OCI-M2 (cell line): ENCODE measurements at regions not wholly inside any gene's neighbourhood (a gene's known extent, or its start where the extent isn't known, plus 50 kb on each side); places are given as distances from the start of the nearest gene placed in this dataset.

ENCODE experiments used
- DNase-seq: peaks from one replicate; lab custom pipeline; 2025; ENCODE audit not compliant: unreplicated experiment; lab: John Stamatoyannopoulos, UW

DNA sequence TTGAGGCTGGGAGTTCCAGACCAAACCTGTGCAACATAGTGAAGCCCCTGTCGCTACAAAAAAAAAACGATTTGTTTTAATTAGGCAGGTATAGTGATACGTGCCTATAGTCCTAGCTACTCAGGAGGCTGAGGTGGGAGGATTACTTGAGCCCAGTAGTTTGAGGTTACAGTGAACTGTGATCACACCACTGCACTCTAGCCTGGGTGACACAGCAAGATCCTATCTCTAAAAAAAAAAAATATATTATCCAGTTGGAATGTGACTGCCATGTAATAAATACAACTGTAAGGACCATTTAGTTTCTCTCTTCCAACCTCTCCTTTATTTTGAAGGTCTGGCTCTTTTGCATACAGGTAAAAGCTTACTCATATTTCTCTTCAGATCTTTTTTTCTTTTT, 571.5 kb downstream of the UTRN start:
- no peak for DNase-seq

DNA sequence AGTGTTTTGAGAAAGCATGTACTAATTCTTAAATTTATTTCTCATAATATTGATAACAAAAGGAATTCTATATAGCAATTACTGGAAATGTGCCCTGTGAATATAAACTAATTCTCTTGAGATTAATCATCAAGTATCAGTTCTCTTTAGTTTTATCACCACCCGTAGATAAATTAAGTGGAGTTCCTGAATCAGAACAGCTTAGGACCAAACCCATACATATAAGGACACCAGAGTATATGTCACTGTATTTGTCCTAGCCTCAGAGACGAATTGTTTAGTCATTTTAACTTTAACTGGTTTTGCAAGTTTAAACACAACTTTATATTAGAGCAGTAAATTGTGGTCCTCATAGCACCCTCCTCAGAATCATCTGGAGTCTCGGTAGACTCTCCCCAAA, 572.0 kb downstream of the UTRN start:
- no peak for DNase-seq

DNA sequence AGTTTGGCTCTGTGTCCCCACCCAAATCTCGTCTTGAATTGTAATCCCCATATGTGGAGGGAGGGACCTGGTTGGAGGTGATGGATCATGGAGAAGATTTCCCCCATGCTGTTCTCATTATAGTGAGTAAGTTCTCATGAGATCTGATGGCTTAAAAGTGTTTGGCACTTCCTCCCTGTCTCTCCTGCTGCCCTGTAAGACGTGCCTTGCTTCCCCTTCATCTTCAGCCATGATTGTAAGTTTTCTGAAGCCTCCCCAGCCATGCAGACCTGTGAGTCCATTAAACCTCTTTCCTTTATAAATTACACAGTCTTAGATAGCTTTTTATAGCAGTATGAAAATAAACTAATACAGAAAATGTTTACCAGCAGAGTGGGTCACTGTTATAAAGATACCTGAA, 577.6 kb downstream of the UTRN start:
- no peak for DNase-seq

DNA sequence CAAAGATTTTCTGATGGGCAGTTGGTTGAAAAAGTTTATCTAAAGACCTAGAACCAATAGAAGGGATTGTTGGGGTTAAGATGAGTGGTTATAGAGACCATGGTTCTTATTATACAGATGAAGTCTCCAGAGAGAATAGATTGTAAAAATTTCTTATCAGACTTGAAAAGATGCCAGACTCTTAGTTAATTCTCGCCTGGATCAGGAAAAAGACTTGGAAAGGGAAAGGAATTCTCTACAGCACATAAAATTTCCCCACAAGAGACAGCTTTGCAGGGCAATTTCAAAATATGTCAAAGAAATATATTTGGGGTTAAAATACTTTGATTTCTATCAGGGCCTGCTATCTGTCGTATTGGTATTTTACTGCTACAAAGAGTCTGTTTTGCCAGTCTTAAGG, 582.6 kb downstream of the UTRN start:
- DNase-seq, result no peak

DNA sequence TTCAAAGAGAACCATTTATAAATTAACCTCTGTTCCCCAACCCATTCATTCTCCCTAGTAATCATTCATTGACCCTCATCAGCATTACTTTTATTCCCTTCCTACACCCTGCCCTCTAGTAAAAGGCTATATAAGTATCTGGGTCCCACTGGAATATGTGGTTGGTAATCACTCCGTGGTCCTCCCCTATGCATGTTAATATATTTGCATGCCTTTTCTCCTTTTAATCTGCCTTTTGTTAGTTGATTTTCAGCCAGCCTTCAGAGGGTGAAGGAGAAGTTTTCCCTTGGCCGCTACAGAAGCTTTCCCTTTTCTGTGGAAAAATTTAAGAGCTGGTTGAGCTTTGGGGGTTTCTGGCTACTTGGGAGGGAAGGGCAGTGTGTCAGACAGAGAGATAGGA, 585.6 kb downstream of the UTRN start:
- no peak for DNase-seq

DNA sequence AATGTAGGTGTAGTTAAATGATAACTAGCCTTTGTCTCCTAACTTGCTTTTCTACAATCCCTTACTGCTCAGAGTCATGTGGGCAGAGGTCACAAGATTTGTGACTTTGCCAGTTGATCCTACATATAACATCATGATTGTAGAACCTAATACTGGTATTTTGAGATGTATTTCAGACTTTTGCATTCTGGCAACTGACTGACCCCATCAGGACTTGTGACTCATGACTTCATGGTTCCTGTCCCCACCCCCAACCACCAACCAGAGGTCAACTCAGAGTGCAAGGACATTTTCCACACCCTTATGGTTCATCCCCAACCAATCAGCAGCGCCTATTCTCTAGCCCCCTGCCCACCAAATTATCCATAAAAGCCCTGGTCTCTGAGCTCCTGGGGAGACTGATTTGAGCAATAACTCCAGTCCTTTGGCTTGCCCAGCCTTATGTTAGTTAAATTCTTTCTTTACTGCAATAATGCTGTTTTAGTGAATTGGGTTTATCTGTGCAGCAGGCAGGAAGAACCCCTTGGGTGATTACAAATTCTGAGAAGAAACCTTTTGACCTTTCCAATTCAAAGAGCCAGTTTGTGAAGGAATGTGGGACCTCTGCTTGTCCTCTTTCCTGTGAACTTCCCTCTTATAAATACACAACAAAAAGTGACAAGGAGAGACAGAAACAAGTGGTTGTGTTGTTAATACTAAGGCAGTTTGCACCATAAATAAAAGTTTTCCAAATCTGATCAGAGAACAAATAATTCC, 588.7 kb downstream of the UTRN start:
- DNase-seq, result no peak

DNA sequence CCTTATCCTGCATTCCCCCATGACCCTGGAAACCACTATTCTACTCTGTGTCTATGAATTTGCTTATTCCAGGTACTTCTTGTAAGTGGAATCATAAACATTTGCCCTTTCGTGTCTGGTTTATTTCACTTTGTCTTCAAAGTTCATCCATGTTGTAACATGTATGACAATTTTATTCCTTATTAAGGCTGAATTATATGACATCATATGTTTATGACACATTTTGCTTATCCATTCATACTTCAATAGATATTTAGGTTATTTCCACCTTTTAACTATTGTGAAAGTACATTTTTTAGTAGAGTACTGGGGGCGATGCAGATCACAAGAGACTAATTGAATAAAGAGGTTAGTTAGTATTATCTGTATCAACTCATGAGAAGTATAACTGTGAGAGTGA, 591.6 kb downstream of the UTRN start:
- no peak for DNase-seq

DNA sequence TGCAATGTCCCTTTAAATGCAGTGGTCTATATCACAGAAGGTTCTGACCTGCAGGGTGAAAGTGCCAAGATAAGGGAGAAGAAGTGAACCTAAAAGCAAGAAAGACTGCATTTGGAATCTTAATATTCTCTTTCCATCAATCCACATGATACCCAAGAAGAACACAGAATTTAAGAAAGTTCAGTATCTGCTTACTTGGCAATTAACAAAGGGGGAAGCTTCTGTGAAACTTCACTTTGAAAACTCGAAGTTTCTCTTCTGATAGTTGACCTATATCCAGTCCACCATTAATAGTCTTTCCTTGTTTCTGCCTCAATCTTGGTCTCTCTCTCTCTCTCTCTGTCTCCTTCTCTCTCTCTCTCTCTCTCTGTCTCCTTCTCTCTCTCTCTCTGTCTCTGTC, 592.0 kb downstream of the UTRN start:
- no peak for DNase-seq

DNA sequence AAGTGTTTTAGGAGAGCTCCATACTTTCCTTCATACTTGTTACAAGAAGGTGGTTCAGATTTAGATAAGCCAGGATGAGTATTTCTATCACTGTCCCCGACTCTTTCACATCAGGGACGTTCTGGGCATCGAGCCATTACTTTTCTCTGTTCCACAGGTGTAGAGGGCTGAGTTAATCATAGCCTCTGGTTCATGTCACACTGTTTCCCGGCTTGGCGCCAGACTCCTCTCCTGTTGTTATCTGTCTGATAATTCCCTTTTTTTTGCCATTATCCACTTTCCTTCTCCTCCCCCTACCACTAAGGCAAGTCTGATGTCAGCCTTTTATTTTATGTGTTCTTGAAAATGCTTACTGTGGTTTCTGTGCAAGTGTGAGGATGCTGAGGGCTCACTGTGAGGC, 593.4 kb downstream of the UTRN start:
- DNase-seq, result no peak

DNA sequence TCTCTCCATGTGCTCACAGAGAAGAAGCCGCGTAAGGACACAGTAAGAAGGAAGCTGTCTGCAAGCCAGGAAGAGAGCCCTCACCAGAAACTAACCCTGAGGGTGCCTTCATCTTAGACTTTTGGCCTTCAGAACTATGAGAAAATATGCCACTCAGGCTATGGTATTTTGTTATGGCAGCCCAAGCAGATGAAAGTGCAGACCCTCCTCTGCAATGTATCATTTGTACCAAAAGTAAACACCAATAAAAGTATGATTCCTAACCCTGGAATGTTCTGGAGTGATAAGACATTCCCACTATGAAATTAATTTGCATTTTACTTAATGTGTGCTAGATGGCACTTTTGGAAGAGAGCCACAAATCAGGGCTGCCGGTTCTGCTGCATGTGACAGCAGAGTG, 594.3 kb downstream of the UTRN start:
- DNase-seq, result no peak

DNA sequence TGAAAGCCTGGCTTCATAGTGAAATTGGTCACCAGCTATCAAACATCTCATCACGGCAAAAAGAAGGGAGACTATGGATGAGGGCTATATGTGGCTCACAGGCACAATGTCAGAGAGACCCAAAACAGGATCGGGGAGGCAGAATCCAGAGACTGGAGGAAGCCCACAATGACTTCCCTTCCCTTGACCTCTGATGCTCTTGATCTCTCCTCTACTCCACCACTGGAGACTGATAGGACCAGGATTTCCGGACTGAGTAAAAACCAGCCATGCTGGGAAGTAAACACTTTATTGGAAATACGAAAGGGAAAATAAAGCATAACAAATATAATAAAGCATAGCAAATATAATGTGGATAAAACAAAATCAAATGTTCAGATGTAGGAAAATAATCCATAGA, 597.3 kb downstream of the UTRN start:
- DNase-seq, result no peak

DNA sequence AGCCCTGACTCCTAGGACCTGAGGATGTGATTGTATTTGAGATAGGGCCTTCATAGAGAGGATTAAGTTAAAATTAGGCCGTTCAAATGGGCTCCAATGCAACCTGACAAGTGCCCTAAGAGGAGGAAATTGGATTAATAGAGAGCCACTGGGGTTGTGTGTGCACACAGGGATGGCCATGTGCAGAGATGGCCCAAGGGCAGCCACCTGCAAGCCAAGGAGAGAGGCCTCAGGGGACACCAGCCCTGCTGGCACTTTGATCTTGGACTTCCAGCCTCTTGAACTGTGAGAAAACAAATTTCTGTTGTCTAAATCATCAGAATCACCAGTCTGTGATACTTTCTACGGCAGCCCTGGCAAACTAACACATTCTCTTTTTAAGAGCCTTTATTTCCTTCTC, 598.8 kb downstream of the UTRN start:
- DNase-seq, result no peak

DNA sequence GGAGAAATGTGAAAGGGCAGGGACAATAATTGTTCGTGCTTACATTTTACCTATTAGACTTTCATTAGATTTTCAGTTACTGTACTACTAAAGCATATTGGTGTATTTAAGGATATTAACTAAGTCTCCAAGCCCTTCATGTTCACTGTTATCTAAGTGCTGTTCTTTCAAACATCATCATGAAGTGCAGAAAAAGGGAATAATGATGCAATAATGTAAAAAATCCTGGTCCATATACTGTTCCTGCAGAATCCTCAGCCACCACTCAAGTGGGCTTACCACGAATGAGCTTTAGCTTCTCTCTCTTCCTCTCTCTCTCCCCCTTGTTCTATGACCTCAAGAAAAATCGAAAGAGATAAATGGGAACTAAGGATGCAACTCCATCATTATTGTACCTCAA, 600.7 kb downstream of the UTRN start:
- no peak for DNase-seq

DNA sequence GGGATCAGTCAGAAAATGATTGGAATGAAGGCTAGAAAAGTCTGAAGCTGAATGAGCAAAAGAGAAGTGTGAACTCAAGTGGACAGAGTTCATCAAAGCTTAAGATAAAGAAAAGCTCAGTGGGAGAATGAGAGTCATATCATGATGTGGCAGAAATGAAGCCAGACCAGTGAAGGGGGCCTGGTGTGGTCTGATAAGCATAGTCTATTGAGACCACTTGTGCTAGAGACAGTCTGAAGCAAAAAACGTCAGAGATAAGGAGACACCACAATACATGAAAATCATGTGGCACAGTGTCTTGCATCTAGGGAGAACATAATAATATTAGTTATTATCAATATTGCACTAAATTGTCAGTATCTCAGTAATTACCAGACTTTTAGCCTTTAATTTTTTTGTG, 601.5 kb downstream of the UTRN start:
- DNase-seq, result peak; percentile 88

DNA sequence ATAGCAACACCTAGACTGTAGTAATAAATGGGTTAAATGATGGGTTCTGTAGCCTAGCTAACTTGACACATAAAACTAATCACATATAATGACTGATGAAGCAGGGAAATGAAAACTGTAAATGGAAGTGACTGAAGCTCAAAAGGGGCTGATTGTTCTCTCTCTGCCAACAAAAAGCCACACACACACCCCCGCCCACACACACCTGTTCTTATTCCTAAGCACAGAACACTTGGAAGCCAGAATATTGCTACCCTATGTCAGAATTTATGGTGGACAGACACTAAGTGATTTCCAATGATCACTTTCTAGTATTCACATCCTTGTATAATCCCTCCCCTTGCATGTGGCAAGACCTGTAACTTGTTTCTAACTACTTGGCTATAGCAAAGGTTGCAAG, 603.5 kb downstream of the UTRN start:
- no peak for DNase-seq

DNA sequence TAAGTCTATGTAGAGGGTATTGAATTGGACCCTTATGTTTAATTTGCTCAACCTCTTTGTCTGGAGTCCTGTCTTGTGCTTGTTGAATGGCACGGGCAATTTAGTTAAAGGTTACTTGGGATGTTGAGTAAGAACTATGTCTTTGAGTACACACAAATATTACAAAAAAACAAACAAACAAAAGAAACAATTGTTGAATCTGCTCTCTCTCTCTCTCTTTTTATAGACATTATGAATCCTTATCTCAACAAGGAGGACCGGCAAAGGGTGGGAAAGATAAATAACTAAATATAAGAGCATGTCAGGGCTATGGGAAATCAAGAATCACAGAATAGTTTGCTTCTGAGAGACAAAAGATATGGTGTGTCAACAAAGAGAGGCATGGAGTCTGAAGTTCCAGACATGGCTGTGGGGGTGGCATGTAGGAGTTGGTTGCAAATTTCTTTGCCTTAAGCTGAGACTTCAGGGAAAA, 608.6 kb downstream of the UTRN start:
- DNase-seq, result no peak

DNA sequence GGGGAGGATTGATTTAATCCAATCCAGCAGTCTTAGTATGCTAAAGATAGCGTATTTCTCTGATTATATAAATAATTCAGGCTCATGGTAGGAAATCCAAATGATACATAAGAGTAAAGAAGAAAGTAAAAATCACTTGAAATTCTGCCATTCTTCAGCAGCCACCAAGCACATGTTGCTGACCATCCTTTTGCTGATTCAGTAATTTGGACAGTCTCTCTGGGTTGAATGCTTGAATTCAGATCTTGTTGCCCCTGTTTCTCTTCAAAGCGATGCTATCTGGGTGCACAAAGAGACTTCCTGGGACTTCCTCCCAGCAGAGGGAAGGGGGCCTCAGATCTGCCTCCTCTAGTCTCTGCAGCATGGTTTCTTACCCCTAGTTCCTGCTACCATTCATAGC, 609.1 kb downstream of the UTRN start:
- DNase-seq, result no peak

DNA sequence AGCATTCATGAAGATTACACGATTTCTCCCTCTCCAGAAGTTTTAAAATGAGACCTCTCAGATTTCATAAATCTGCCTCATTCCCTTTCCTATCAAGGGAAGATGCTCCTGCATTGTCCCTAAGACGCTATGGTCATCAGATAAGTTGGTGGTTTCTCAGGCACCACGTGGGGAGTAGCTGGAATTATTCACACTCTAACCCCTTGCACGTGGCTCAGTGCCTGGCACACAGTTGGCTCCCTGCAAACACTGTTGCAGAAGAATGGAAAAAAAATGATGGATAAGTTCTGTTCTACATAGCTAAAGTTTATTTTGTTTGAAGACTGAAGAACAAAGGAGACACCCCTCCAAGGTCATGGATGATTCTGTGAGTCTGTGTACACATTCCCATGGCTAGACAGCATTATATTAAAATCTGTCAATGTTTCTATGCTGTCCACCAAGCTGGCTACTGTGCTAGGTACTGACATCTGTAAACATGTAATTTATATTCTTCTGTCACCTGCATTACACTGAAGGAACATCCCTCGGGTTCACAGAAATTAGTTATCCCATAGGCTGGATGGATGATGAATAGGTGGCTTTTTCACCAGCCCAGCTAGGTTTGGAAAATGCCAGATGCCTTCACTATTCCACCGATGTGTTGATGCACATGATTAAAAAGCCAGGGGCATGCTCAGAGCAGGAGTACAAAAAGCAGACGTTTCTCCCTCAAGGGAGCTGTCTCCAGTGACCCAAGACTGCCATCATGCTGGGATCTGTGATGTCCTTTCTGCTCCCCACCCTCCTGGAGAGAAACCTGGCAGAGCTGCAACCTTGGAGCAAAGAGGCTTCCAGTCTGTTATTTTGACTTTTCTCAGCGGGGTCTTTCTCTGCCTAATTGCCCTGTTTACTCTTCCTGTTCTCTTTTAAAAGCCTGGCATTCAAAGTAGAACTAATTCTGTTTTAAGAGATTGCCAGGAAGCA, 610.5 kb downstream of the UTRN start:
- no peak for DNase-seq

DNA sequence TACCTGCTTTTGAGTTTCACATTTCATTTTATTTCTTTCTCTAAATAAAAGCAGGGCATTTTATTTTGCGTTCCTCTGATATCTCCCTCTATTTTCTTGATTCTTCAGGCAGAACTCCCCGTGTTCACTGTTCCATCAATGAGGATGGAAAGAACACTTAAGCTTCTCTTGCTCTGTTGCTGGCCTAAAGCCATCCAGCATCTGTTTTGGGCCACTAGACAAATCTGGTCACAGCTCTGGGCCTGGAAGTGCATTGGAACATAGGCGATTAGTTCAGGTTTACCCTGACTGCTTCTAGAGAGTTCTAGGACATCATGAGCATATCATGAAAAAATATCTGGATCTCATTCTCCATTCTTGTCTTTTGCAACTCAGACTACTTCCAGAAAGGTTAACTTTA, 611.2 kb downstream of the UTRN start:
- DNase-seq, result no peak

DNA sequence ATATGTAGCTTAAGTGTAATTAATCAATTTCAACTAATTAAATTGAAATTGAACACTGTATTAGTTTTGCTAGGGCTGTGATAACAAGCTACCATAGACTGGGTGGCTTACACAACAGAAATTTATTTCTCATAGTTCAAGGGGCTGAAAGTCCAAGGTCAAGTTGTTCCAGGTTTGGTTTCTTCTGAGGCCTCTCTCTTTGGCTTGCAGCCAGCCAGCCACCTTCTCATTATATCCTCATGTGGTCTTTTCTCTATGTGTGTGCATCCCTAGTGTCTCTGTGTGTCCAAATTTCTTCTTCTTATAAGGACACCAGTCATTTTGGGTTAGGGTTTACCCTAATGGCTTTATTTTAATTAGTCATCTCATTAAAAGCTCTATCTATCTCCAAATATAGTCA, 611.7 kb downstream of the UTRN start:
- DNase-seq, result no peak

DNA sequence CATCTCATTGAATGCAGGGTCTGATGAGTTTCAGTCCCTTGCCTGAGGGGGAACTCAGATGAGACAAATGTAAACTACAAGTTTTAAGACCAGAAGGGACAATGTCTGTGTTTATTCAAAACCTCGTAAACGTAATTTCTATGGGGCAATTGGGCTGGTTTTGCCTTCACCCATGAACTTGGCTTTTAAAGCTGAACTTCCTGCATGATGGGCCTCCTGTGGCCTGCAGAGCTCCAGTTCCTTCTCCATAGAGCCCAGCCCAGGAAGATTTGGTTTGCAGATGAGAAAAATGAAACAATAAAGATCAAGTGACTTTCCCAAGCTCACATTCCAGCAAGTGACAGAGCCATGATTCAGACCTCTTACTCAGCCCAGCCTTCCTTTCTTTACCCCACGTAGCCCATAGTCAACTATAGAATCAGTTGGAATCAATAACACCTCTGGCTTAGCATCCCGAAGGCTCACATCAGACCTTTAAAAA, 612.3 kb downstream of the UTRN start:
- DNase-seq, result no peak

DNA sequence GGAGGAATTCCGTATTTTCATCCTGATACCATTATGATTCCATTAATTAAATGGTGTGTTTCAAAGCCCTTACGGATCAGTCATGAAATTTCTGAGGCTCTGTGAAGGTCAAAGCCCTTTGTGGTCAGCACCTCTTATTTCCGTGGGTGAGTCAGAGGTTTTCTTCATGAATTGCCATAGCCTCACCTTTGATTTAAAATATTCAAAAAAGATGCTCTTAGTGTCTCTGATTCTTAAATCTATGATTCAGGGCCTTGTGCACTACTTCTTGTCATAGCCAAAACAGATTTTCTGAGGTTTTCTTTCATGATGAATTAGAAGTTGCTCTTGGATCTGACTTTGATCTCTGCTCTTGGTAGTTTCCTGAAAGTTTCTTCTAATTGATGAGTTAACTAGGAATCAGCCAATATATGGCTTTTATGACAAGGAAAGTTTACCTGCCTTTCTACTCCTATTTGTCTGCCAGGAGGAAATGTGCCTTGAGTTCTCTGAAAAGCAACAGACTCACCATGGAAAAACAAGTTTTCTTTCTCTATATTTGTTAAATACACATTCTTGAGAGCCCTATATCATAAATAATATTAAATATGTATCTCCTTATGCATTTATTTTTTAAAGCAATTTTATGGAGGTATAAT, 613.0 kb downstream of the UTRN start:
- no peak for DNase-seq
